PC-3 (cell line): ENCODE measurements at regions not wholly inside any gene's neighbourhood (a gene's known extent, or its start where the extent isn't known, plus 50 kb on each side); places are given as distances from the start of the nearest gene placed in this dataset.
"Not testable (repeated sequence)": the region's sequence is repeated elsewhere in the genome, so short reads cannot be mapped to it uniquely, and the experiment has no call there.

Experiments
- ATAC-seq: fragments of 200-7000 bp; cut with Tn5 transposase; 2 replicates; pipeline ENCODE4 v1.9.1; 2020; ENCODE audit warnings: mild to moderate bottlenecking, moderate library complexity
- BruUV-seq: library from RNA; stranded (reverse); fragments of 400-500 nt; replicated peaks from 2 replicates; lab custom pipeline; 2021; lab: Mats Ljungman, UMichigan
- CTCF ChIA-PET: fragments of 300-600 bp; sonication (Branson Sonifier 250); formaldehyde crosslinking; loops from one replicate; lab custom pipeline; 2022; ENCODE audit warnings: antibody characterized with exemption; lab: Charles Lee
- POLR2A ChIA-PET: fragments of 300-600 bp; sonication (Branson Sonifier 250); formaldehyde crosslinking; loops from one replicate; lab custom pipeline; 2022; ENCODE audit warnings: antibody characterized with exemption; ENCODE audit not compliant: unreplicated experiment; lab: Charles Lee
- DNase-seq: peaks from one replicate; pipeline ENCODE4 v3.0.0-alpha.2; 2015
- H2AFZ ChIP-seq: fragments of 300-600 bp; sonication (generic); 2 replicates; pipeline ENCODE4 v1.6.0; 2016; ENCODE audit warnings: antibody characterized with exemption, low read length
- H3F3A ChIP-seq: fragments of 300-600 bp; sonication (generic); one replicate; pipeline ENCODE4 v1.6.0; 2017; ENCODE audit warnings: antibody characterized with exemption, low read length, control low read depth, mild to moderate bottlenecking; ENCODE audit not compliant: unreplicated experiment
- H3K27ac ChIP-seq: fragments of 300-600 bp; sonication (generic); 2 replicates; pipeline ENCODE4 v1.5.1; 2016; ENCODE audit warnings: mild to moderate bottlenecking, low read length
- H3K27me3 ChIP-seq: fragments of 300-600 bp; sonication (generic); 2 replicates; pipeline ENCODE4 v1.6.1; 2016; ENCODE audit warnings: low read length, mixed read lengths
- H3K36me3 ChIP-seq: fragments of 300-600 bp; sonication (generic); 2 replicates; pipeline ENCODE4 v1.6.1; 2016; ENCODE audit warnings: low read depth, mixed run types, low read length, mixed read lengths
- H3K4me1 ChIP-seq: fragments of 300-600 bp; sonication (generic); 2 replicates; pipeline ENCODE4 v1.5.1; 2016; ENCODE audit warnings: low read length; ENCODE audit not compliant: insufficient read depth
- H3K4me2 ChIP-seq: fragments of 300-600 bp; sonication (generic); 2 replicates; pipeline ENCODE4 v1.6.0; 2016; ENCODE audit warnings: low read length
- H3K4me3 ChIP-seq: fragments of 300-600 bp; sonication (generic); 2 replicates; pipeline ENCODE4 v1.5.1; 2016; ENCODE audit warnings: mild to moderate bottlenecking, low read length, mixed read lengths
- H3K79me2 ChIP-seq: fragments of 300-600 bp; sonication (generic); 2 replicates; pipeline ENCODE4 v1.6.1; 2017; ENCODE audit warnings: low read length, mixed read lengths
- H3K9ac ChIP-seq: fragments of 300-600 bp; sonication (generic); 2 replicates; pipeline ENCODE4 v1.6.0; 2016; ENCODE audit warnings: mild to moderate bottlenecking, low read length
- H3K9me2 ChIP-seq: fragments of 300-600 bp; sonication (generic); replicated peaks from 2 replicates; pipeline ENCODE4 v1.6.1; 2016; ENCODE audit warnings: mixed run types, low read length, mixed read lengths
- H3K9me3 ChIP-seq: fragments of 300-600 bp; sonication (generic); 2 replicates; pipeline ENCODE4 v1.6.1; 2016; ENCODE audit warnings: low read length, mixed read lengths
- H4K20me1 ChIP-seq: fragments of 300-600 bp; sonication (generic); 2 replicates; pipeline ENCODE4 v1.6.1; 2016; ENCODE audit warnings: low read length, mixed read lengths
- CTCF ChIP-seq: fragments of 300-600 bp; sonication (generic); conservative IDR thresholded peaks from 2 replicates; pipeline ENCODE4 v1.5.1; 2017; ENCODE audit warnings: antibody characterized with exemption, low read depth, mild to moderate bottlenecking, low read length
- EZH2 ChIP-seq: fragments of 300-600 bp; sonication (generic); IDR thresholded peaks from one replicate; pipeline ENCODE4 v1.6.1; 2017; ENCODE audit warnings: antibody characterized with exemption, mild to moderate bottlenecking, low read length; ENCODE audit not compliant: unreplicated experiment
- EZH2phosphoT487 ChIP-seq: fragments of 300-600 bp; sonication (generic); IDR thresholded peaks from 2 replicates; pipeline ENCODE4 v1.6.1; 2018; ENCODE audit warnings: mild to moderate bottlenecking, antibody characterized with exemption, low read length, borderline replicate concordance
- intact Hi-C: fragments of 100-400 bp; cut with micrococcal nuclease; formaldehyde crosslinking; loops from 2 replicates; pipeline ENCODE4 v1.9.0; 2023

GRCh38 chr6:168849459-168849858, 404.2 kb downstream of the THBS2 start:
- intact Hi-C loops = no loop called here
- no peaks in the 10 kb centered on the region for H3F3A ChIP-seq
- H3K4me3 ChIP-seq = no peak overlapping the region
- H3K9ac ChIP-seq = no peak overlapping the region
- no TSS peak for BruUV-seq
- H3K36me3 ChIP-seq = no peaks in the 10 kb centered on the region
- no peak overlapping the region for H3K4me2 ChIP-seq
- no peaks in the 10 kb centered on the region for H3K4me1 ChIP-seq
- H3K9me3 ChIP-seq = no peaks in the 10 kb centered on the region
- ATAC-seq = no peak
- no peak for DNase-seq
- H4K20me1 ChIP-seq = no peaks in the 10 kb centered on the region
- H2AFZ ChIP-seq = no peak overlapping the region
- CTCF ChIA-PET = no interaction called here
- H3K27ac ChIP-seq = no peak overlapping the region
- POLR2A ChIA-PET = interaction anchor here (0.7 kb wide), 1 partner anchor 418 kb away, joined by 4 read pairs; no protein-coding TSS in a partner anchor
- H3K9me2 ChIP-seq = no peaks in the 10 kb centered on the region
- H3K79me2 ChIP-seq = no peaks in the 10 kb centered on the region
- H3K27me3 ChIP-seq = no peaks in the 10 kb centered on the region
- TF ChIP-seq EZH2 (no peak), CTCF (no peak), EZH2phosphoT487 (no peak)

GRCh38 chr6:168848797-168849196, 404.8 kb downstream of the THBS2 start:
- Histone ChIP-seq H3K79me2 (no peaks in the 10 kb centered on the region), H3K4me3 (no peak overlapping the region), H3K4me1 (no peaks in the 10 kb centered on the region), H3F3A (no peaks in the 10 kb centered on the region), H3K9ac (no peak overlapping the region), H3K27ac (no peak overlapping the region), H3K9me3 (no peaks in the 10 kb centered on the region), H4K20me1 (no peaks in the 10 kb centered on the region), H3K4me2 (no peak overlapping the region), H3K27me3 (no peaks in the 10 kb centered on the region), H2AFZ (no peak overlapping the region), H3K36me3 (no peaks in the 10 kb centered on the region), H3K9me2 (no peaks in the 10 kb centered on the region)
- no TSS peak for BruUV-seq
- intact Hi-C loops = no loop called here
- no peak for TF ChIP-seq EZH2
- TF ChIP-seq EZH2phosphoT487 = no peak
- no peak for TF ChIP-seq CTCF
- DNase-seq (no peak), ATAC-seq (no peak)
- ChIA-PET CTCF (no interaction called here), POLR2A (no interaction called here)

- CTCF ChIA-PET = no interaction called here
- intact Hi-C loops = no loop called here
- Histone ChIP-seq H3K4me1 (no peaks in the 10 kb centered on the region), H3K4me3 (no peak overlapping the region), H3K79me2 (no peaks in the 10 kb centered on the region), H3K9me3 (no peaks in the 10 kb centered on the region), H3F3A (no peaks in the 10 kb centered on the region), H3K9me2 (no peaks in the 10 kb centered on the region), H3K4me2 (no peak overlapping the region), H3K36me3 (no peaks in the 10 kb centered on the region), H3K27ac (no peak overlapping the region), H3K9ac (no peak overlapping the region), H3K27me3 (no peaks in the 10 kb centered on the region), H2AFZ (no peak overlapping the region), H4K20me1 (no peaks in the 10 kb centered on the region)
- ATAC-seq (no peak), DNase-seq (no peak)
- BruUV-seq = no TSS peak
- TF ChIP-seq EZH2phosphoT487 (no peak), CTCF (no peak), EZH2 (no peak)
- POLR2A ChIA-PET = no interaction called here
Measured at GRCh38 chr6:168844821-168845609, 404.0 kb downstream of the SMOC2 start.

DNA sequence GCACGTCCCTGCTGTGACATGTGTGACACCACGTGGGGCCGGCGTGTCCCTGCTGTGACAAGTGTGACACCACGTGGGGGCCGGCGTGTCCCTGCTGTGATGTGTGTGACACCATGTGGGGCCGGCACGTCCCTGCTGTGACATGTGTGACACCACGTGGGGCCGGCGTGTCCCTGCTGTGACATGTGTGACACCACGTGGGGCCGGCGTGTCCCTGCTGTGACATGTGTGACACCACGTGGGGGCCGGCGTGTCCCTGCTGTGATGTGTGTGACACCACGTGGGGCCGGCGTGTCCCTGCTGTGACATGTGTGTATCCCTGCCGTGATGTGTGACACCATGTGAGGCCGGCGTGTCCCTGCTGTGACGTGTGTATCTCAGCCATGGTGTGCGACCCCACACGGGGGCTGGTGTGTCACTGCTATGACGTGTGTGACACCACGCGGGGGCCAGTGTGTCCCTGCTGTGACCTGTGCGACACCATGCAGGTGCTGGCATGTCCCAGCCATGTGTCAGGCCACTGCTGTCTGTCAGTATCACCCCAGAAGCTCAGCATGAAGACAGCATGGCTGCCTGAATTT, 401.7 kb downstream of the SMOC2 start:
- H3K4me3 ChIP-seq, DNase-seq, CTCF ChIA-PET, POLR2A ChIA-PET, H3K9ac ChIP-seq, H4K20me1 ChIP-seq, BruUV-seq, H2AFZ ChIP-seq, H3F3A ChIP-seq, ATAC-seq, H3K9me3 ChIP-seq, H3K27me3 ChIP-seq, H3K27ac ChIP-seq, H3K36me3 ChIP-seq, intact Hi-C loops, H3K9me2 ChIP-seq, H3K79me2 ChIP-seq, H3K4me2 ChIP-seq, H3K4me1 ChIP-seq: not testable (repeated sequence)
